Peyer's patch (tissue), 4 donors: ENCODE measurements at regions not wholly inside any gene's neighbourhood (a gene's known extent, or its start where the extent isn't known, plus 50 kb on each side); places are given as distances from the start of the nearest gene placed in this dataset.

Source experiments
- DNase-seq, 3 donors: peaks; one replicate each; pipeline ENCODE4 v3.0.0-alpha.2; 2017 to 2019
- H3K27ac ChIP-seq, 4 donors: fragments of 200-600 bp; sonication (generic); one replicate each; pipeline ENCODE4 v1.5.1; 2016 to 2019
- H3K27me3 ChIP-seq, 2 donors: fragments of 200-600 bp; sonication (generic); one replicate each; pipeline ENCODE4 v1.5.1; 2019
- H3K36me3 ChIP-seq, 3 donors: fragments of 200-600 bp; sonication (generic); one replicate each; pipeline ENCODE4 v1.5.1; 2016 to 2019
- H3K4me1 ChIP-seq, 4 donors: fragments of 200-600 bp; sonication (generic); one replicate each; pipeline ENCODE4 v1.5.1; 2016 to 2019
- H3K4me3 ChIP-seq, 4 donors: fragments of 200-600 bp; sonication (generic); 1 replicate in 3 of 4; 2 replicates in 1 of 4; pipeline ENCODE4 v1.5.1; 2016 to 2019; ENCODE audit warnings: mild to moderate bottlenecking in 1 of 4
- H3K9me3 ChIP-seq, 4 donors: fragments of 200-600 bp; sonication (generic); one replicate each; pipeline ENCODE4 v1.5.1; 2016 to 2019; ENCODE audit warnings: mild to moderate bottlenecking in 1 of 4
- POLR2A ChIP-seq, 2 donors: fragments of 450-650 bp; IDR thresholded peaks; one replicate each; pipeline ENCODE4 v1.5.1; 2017; ENCODE audit warnings: antibody characterized with exemption in 2 of 2, mild to moderate bottlenecking in 2 of 2, moderate library complexity in 2 of 2
- TF ChIP-seq, protein P1 (sequence below), 6 experiments: fragments of 450-650 bp in 4 of 6; fragments of 200-600 bp in 2 of 6; sonication (generic) in 1 of 6; IDR thresholded peaks; one replicate each; pipeline ENCODE4 v1.5.1; 2017 to 2019; ENCODE audit warnings: antibody characterized with exemption in 6 of 6, mild to moderate bottlenecking in 3 of 6, moderate library complexity in 1 of 6

DNA sequence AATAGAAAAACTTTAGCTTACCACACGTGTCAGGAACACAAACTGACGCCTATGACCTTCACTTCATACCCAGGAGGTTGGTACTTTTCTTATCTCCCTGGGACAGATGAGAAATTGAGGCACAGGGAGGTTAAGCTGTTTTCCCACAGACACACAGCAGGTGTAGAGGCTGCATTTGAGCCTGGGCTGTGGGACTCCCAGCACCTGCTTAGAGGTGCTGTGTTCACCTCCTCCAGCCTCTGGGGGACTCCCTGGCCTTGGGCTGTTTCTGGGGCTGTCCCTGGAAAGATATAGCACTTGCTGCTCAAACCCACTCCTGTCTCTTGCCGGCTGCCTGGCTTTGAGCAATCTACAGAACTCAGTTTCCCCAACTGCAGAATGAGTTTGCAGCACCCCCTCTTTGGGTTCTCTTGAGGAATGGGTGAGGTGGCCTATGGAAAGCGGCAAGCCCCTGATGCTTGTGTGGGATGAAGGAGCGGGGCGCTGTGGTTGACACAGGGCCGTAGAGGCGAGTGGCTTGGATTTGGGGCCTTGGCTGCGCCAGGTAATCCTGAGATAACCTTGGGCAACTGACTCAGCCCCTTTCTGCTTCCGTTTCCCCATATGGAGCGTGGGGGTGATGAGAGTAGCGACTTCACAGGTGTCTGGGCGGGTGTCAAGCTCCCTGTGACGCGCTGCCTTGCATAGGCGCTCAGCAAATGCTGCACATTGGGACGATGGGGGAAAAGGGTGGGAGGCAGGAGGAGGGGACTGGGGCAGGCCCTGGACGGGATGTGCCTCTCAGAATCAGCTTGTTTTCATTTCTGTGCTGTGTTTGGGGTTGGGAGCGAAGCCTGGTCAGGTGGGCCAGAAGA is 104.5 kb upstream of the CIBAR2 start:
- no peak for DNase-seq
- Histone ChIP-seq H3K27me3 (no peaks in the 10 kb centered on the region), H3K36me3 (no peaks in the 10 kb centered on the region), H3K4me3 (no peak overlapping the region), H3K9me3 (no peaks in the 10 kb centered on the region), H3K27ac (no peak overlapping the region), H3K4me1 (peaks cover 0 to 21% (median 2%) of the 10 kb centered on the region in 4 donors)
- TF ChIP-seq, protein P1, sequence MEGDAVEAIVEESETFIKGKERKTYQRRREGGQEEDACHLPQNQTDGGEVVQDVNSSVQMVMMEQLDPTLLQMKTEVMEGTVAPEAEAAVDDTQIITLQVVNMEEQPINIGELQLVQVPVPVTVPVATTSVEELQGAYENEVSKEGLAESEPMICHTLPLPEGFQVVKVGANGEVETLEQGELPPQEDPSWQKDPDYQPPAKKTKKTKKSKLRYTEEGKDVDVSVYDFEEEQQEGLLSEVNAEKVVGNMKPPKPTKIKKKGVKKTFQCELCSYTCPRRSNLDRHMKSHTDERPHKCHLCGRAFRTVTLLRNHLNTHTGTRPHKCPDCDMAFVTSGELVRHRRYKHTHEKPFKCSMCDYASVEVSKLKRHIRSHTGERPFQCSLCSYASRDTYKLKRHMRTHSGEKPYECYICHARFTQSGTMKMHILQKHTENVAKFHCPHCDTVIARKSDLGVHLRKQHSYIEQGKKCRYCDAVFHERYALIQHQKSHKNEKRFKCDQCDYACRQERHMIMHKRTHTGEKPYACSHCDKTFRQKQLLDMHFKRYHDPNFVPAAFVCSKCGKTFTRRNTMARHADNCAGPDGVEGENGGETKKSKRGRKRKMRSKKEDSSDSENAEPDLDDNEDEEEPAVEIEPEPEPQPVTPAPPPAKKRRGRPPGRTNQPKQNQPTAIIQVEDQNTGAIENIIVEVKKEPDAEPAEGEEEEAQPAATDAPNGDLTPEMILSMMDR (IDR thresholded peaks at IDR 0.05): no peak
- TF ChIP-seq POLR2A (IDR thresholded peaks at IDR 0.05): no peak

DNA sequence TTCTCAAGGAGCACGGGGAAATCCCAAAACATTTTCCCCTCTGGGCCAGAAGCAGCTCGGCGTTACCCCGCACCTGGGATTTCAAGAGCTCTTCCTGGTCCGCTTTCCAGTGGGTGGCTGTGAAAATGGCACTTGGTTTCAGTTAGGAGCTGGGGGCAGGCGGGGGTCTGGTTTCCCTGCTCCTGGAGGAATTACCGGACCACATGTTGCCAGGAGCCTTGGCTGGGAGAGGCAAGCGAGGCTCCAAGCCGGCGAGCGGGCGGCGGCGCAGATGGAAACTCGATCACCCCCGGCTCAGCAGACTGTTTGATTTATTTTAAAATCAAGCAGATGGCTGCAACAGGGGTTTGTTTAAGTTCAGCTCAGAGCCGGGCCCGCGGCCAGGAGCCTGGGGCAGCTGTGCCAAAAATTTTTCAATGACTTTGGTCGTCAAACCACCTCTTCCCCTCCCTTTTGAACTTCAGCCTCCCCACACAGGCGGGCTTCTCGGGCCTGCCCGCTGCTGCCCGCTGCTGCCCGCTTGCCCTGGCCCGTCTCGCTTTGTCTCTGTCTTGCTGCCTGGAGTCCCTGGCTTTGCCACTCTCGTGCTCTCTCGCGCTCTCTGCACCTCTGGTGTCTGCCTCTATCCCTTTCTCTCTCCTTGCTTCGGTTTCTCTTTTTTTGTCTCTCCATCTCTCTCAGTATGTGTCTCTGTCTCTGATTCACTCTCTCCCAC is 108.0 kb upstream of the CIBAR2 start:
- Histone ChIP-seq H3K27ac (peak overlapping the region in 3 of 4 donors; percentile 14 to 46 (median 43)), H3K4me1 (peaks cover 0 to 21% (median 2%) of the 10 kb centered on the region in 4 donors), H3K4me3 (peak overlapping the region in 2 of 4 donors; percentile 28 to 38), H3K27me3 (no peaks in the 10 kb centered on the region), H3K9me3 (no peaks in the 10 kb centered on the region), H3K36me3 (no peaks in the 10 kb centered on the region)
- TF ChIP-seq, protein P1 (IDR thresholded peaks at IDR 0.05): no peak
- TF ChIP-seq POLR2A (IDR thresholded peaks at IDR 0.05): no peak
- peak; percentile 20 to 63 (median 59) for DNase-seq

DNA sequence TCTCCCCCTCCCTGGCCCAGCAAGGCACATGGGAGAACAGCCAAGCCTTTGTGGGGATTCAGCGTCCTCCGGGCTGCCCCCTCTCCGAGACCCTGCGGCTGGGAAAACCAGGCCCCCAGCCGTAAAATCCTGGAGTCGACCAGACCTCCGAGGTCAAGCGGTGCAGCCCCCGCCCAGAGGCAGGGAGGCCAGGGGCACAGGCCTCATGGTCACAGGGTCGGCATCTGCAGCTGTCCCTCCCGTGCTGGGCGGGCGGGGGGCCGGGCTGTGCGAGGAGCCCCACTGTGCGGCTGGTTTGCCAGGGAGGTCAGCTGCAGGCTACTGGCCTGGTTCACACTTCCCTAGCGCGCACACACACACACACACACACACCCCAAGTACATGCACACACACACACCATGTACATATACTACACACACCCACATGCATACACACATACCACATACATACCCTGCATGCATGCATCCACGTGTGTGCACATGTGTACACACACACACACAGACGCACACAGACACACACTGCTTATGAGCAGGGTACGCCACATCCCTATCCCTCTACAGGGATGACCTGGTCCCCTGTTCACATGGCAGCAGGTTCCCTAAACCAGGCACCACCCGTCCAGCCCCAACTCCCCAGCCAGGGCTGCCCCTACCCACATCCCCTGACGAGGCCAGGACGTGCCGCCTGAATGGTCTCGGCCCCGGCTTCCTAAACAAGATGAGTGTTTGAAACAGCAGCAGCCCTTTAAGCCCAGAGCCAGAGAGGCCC is 108.9 kb upstream of the CIBAR2 start:
- H3K36me3 ChIP-seq: no peaks in the 10 kb centered on the region
- no peaks in the 10 kb centered on the region for H3K9me3 ChIP-seq
- TF ChIP-seq, protein P1 (IDR thresholded peaks at IDR 0.05): no peak
- TF ChIP-seq POLR2A (IDR thresholded peaks at IDR 0.05): no peak
- DNase-seq: no peak
- peaks cover 0 to 21% (median 2%) of the 10 kb centered on the region in 4 donors for H3K4me1 ChIP-seq
- H3K27me3 ChIP-seq: no peaks in the 10 kb centered on the region
- H3K27ac ChIP-seq: peak overlapping the region in 2 of 4 donors; percentile 43 to 46
- no peak overlapping the region for H3K4me3 ChIP-seq

DNA sequence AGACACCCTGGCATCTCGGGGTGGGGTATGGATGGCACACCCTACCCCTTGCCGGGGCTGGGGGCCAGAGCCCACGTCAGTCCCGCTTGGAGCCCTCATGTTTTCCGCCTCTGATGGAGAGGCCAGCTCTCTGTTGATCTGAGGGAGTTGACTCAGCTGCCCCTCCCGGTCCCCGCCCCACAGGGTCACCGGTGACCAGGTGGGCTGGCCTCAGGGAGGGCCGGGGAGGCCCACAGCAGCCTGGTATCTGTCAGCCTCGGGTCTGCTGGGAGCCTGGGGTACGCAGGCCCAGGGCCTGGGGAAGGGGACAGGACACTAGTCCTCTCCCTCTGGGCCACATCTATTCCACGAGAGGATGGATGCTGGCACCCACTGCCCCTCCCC is 109.5 kb upstream of the CIBAR2 start:
- Histone ChIP-seq H3K36me3 (no peaks in the 10 kb centered on the region), H3K27me3 (no peaks in the 10 kb centered on the region), H3K27ac (peak overlapping the region in 2 of 4 donors; percentile 5 to 31), H3K9me3 (no peaks in the 10 kb centered on the region), H3K4me1 (peaks cover 0 to 21% (median 2%) of the 10 kb centered on the region in 4 donors), H3K4me3 (no peak overlapping the region)
- no peak for DNase-seq
- TF ChIP-seq, protein P1 (IDR thresholded peaks at IDR 0.05): no peak
- TF ChIP-seq POLR2A (IDR thresholded peaks at IDR 0.05): no peak

DNA sequence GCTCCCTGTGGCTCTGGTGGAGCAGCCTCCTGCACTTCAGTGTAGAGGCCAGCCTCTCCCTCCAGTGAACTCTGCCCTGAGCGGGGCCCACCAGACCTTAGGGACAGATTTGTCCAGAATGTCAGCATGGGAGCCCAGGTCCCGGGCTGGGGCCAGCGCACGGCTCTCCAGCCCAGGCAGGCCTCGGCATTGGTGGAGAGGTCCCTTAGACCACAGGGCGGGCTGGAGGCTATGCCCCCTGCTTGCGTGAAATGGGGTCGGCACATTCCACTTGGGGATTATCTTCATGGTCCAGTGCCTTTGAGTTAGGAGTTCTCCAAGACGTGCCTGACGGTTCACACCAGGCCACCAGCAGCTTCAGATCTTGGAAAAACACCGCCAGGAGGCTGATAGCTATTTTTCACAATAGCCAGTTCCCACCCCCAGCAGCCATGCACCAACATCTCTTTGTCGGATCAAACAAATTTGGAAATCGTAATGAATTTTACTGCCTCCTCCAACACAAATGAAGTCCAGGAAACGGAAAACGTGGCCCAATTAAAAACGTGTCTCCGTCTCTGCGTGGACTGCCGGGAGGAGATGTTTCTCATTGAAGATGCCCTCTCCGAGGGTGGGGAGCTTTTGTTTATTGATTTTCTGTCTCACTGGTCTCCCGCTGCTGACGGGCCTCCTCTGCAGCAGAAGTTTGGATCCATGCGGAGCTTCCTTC is 110.0 kb upstream of the CIBAR2 start:
- H3K36me3 ChIP-seq: no peaks in the 10 kb centered on the region
- H3K9me3 ChIP-seq: no peaks in the 10 kb centered on the region
- no peak for DNase-seq
- peaks cover 0 to 21% (median 2%) of the 10 kb centered on the region in 4 donors for H3K4me1 ChIP-seq
- H3K4me3 ChIP-seq: no peak overlapping the region
- no peaks in the 10 kb centered on the region for H3K27me3 ChIP-seq
- no peak for TF ChIP-seq POLR2A (IDR thresholded peaks at IDR 0.05)
- TF ChIP-seq, protein P1 (IDR thresholded peaks at IDR 0.05): no peak
- peak overlapping the region in 2 of 4 donors; percentile 5 to 31 for H3K27ac ChIP-seq
